H9 (cell line): ENCODE measurements at regions not wholly inside any gene's neighbourhood (a gene's known extent, or its start where the extent isn't known, plus 50 kb on each side); places are given as distances from the start of the nearest gene placed in this dataset.

ENCODE experiments used
- DNase-seq: peaks from one replicate; pipeline ENCODE4 v3.0.0-alpha.2; 2017
- H2AFZ ChIP-seq: one replicate; pipeline ENCODE4 v1.6.1; 2013; ENCODE audit warnings: mild to moderate bottlenecking, low read length, control low read depth, moderate library complexity
- H2AK5ac ChIP-seq: 2 replicates; pipeline ENCODE4 v1.6.1; 2013; ENCODE audit warnings: low read length, control low read depth, mixed read lengths; ENCODE audit not compliant: insufficient read length
- H2BK120ac ChIP-seq: one replicate; pipeline ENCODE4 v1.6.1; 2013; ENCODE audit warnings: low read depth, mild to moderate bottlenecking, low read length, control low read depth, inconsistent platforms; ENCODE audit not compliant: poor library complexity, severe bottlenecking
- H2BK12ac ChIP-seq: 2 replicates; pipeline ENCODE4 v1.6.1; 2013; ENCODE audit warnings: low read length, control low read depth, mixed read lengths, low read depth; ENCODE audit not compliant: insufficient read length
- H2BK15ac ChIP-seq: 2 replicates; pipeline ENCODE4 v1.6.1; 2013; ENCODE audit warnings: low read depth, low read length, control low read depth
- H2BK20ac ChIP-seq: one replicate; pipeline ENCODE4 v1.6.1; 2013; ENCODE audit warnings: low read depth, mild to moderate bottlenecking, low read length, control low read depth, inconsistent platforms; ENCODE audit not compliant: poor library complexity, severe bottlenecking
- H2BK5ac ChIP-seq: 2 replicates; pipeline ENCODE4 v1.6.1; 2013; ENCODE audit warnings: low read length, control low read depth, mixed read lengths; ENCODE audit not compliant: insufficient read length
- H3K14ac ChIP-seq: 2 replicates; pipeline ENCODE4 v1.6.1; 2013; ENCODE audit warnings: low read length, control low read depth; ENCODE audit not compliant: insufficient read depth
- H3K18ac ChIP-seq: 2 replicates; pipeline ENCODE4 v1.6.1; 2013; ENCODE audit warnings: low read depth, mild to moderate bottlenecking, mixed read lengths, low read length, control low read depth; ENCODE audit not compliant: insufficient read length
- H3K23ac ChIP-seq: 2 replicates; pipeline ENCODE4 v1.6.1; 2013; ENCODE audit warnings: low read length, control low read depth, mixed read lengths, low read depth; ENCODE audit not compliant: insufficient read length
- H3K23me2 ChIP-seq: 2 replicates; pipeline ENCODE4 v1.6.1; 2013; ENCODE audit warnings: low read depth, mild to moderate bottlenecking, mixed read lengths, low read length, control low read depth; ENCODE audit not compliant: insufficient read length, poor library complexity, severe bottlenecking
- H3K27ac ChIP-seq: 2 replicates; pipeline ENCODE4 v1.5.1; 2013; ENCODE audit warnings: low read length, control low read depth, mixed read lengths, low read depth; ENCODE audit not compliant: insufficient read length
- H3K27me3 ChIP-seq: 2 replicates; pipeline ENCODE4 v1.6.1; 2013; ENCODE audit warnings: low read length, control low read depth, inconsistent platforms; ENCODE audit not compliant: insufficient read depth
- H3K4ac ChIP-seq: 2 replicates; pipeline ENCODE4 v1.6.1; 2013; ENCODE audit warnings: low read depth, mild to moderate bottlenecking, control low read depth, inconsistent platforms, low read length, moderate library complexity
- H3K4me1 ChIP-seq: 2 replicates; pipeline ENCODE4 v1.6.1; 2013; ENCODE audit warnings: low read length, control low read depth, inconsistent platforms; ENCODE audit not compliant: insufficient read depth
- H3K4me2 ChIP-seq: 2 replicates; pipeline ENCODE4 v1.6.1; 2013; ENCODE audit warnings: low read length, control low read depth, mixed read lengths; ENCODE audit not compliant: insufficient read length, insufficient read depth
- H3K56ac ChIP-seq: 2 replicates; pipeline ENCODE4 v1.6.1; 2013; ENCODE audit warnings: low read depth, mild to moderate bottlenecking, mixed read lengths, low read length, control low read depth; ENCODE audit not compliant: insufficient read length
- H3K79me1 ChIP-seq: 2 replicates; pipeline ENCODE4 v1.6.1; 2013; ENCODE audit warnings: low read depth, mild to moderate bottlenecking, moderate library complexity, low read length, control low read depth, inconsistent platforms; ENCODE audit not compliant: insufficient read depth, poor library complexity, severe bottlenecking
- H3K79me2 ChIP-seq: 2 replicates; pipeline ENCODE4 v1.6.1; 2013; ENCODE audit warnings: low read length, control low read depth, inconsistent platforms; ENCODE audit not compliant: insufficient read depth
- H3K9ac ChIP-seq: 2 replicates; pipeline ENCODE4 v1.6.1; 2013; ENCODE audit warnings: low read length, control low read depth, mixed read lengths; ENCODE audit not compliant: insufficient read length; ENCODE audit errors: extremely low read depth
- H3K9me3 ChIP-seq: one replicate; pipeline ENCODE4 v1.6.1; 2013; ENCODE audit warnings: low read depth, low read length, inconsistent platforms; ENCODE audit not compliant: control insufficient read depth
- H3T11ph ChIP-seq: one replicate; pipeline ENCODE4 v1.6.1; 2013; ENCODE audit warnings: mild to moderate bottlenecking, low read length, control low read depth, inconsistent platforms
- H4K20me1 ChIP-seq: one replicate; pipeline ENCODE4 v1.6.1; 2013; ENCODE audit not compliant: control insufficient read depth, insufficient read length, insufficient read depth
- H4K5ac ChIP-seq: 2 replicates; pipeline ENCODE4 v1.6.1; 2013; ENCODE audit warnings: low read depth, mild to moderate bottlenecking, mixed read lengths, low read length, control low read depth; ENCODE audit not compliant: insufficient read length
- H4K8ac ChIP-seq: replicated peaks from 2 replicates; pipeline ENCODE4 v1.6.1; 2013; ENCODE audit warnings: low read length, control low read depth, mixed read lengths, low read depth; ENCODE audit not compliant: insufficient read length
- H4K91ac ChIP-seq: 2 replicates; pipeline ENCODE4 v1.6.1; 2013; ENCODE audit warnings: low read depth, mild to moderate bottlenecking, moderate library complexity, mixed read lengths, low read length, control low read depth; ENCODE audit not compliant: insufficient read length
- H3K27ac Mint-ChIP-seq, 3 experiments: 2 replicates in 2 of 3; 3 replicates in 1 of 3; pipeline ENCODE4 v1.8.0; 2020 to 2021; ENCODE audit warnings: mixed read lengths in 3 of 3, mild to moderate bottlenecking in 1 of 3, moderate library complexity in 1 of 3
- H3K27me3 Mint-ChIP-seq: 2 replicates; pipeline ENCODE4 v1.8.0; 2021; ENCODE audit warnings: low read depth, mild to moderate bottlenecking, moderate library complexity, mixed read lengths
- H3K36me3 Mint-ChIP-seq, 3 experiments: 2 replicates in 2 of 3; 3 replicates in 1 of 3; pipeline ENCODE4 v1.8.0; 2020 to 2021; ENCODE audit warnings: low read depth in 3 of 3, mixed read lengths in 3 of 3; ENCODE audit not compliant: insufficient read depth in 1 of 3
- H3K4me1 Mint-ChIP-seq, 2 experiments: 2 replicates each; pipeline ENCODE4 v1.8.0; 2020; ENCODE audit warnings: mixed read lengths in 2 of 2
- H3K4me3 Mint-ChIP-seq, 2 experiments: 2 replicates in 1 of 2; 3 replicates in 1 of 2; pipeline ENCODE4 v1.8.0; 2020 to 2021; ENCODE audit warnings: mild to moderate bottlenecking in 2 of 2, mixed read lengths in 2 of 2, moderate library complexity in 1 of 2
- H3K9me3 Mint-ChIP-seq, 2 experiments: 2 replicates in 1 of 2; 3 replicates in 1 of 2; pipeline ENCODE4 v1.8.0; 2020; ENCODE audit warnings: mild to moderate bottlenecking in 2 of 2, mixed read lengths in 2 of 2, moderate library complexity in 1 of 2
- CTCF ChIP-seq: fragments of 200-600 bp; sonication (generic); conservative IDR thresholded peaks from 3 replicates; pipeline ENCODE4 v1.8.0; 2021; ENCODE audit warnings: antibody characterized with exemption, mild to moderate bottlenecking
- WGBS: extraction: QIAGEN DNeasy Blood & Tissue Kit; methylation state at CpG from one replicate; pipeline ENCODE4 v1.1.7; 2013; ENCODE audit warnings: missing lambda C conversion rate, low lambda C conversion rate, mixed read lengths; ENCODE audit not compliant: insufficient read length; ENCODE audit errors: extremely low coverage; 5-methylcytosine and 5-hydroxymethylcytosine counted together

- Histone ChIP-seq H3K79me2 (no peaks in the 10 kb centered on the region), H3K56ac (no peak overlapping the region), H4K5ac (no peak overlapping the region), H3K14ac (no peak overlapping the region), H3K79me1 (no peaks in the 10 kb centered on the region), H4K8ac (no peak overlapping the region), H3K27ac (no peak overlapping the region), H2BK12ac (no peak overlapping the region), H3K9me3 (no peaks in the 10 kb centered on the region), H3K27me3 (no peaks in the 10 kb centered on the region), H3K23ac (no peak overlapping the region), H3K4ac (no peak overlapping the region), H3K4me2 (no peak overlapping the region), H3K9ac (no peak overlapping the region), H4K20me1 (no peaks in the 10 kb centered on the region), H2BK15ac (no peak overlapping the region), H3K18ac (no peak overlapping the region), H3K4me1 (no peaks in the 10 kb centered on the region), H2AK5ac (no peak overlapping the region), H3K23me2 (no peaks in the 10 kb centered on the region), H2BK5ac (no peak overlapping the region), H3T11ph (no peak overlapping the region), H2BK20ac (no peak overlapping the region), H2BK120ac (no peak overlapping the region), H4K91ac (no peak overlapping the region), H2AFZ (no peak overlapping the region)
- Mint-ChIP-seq H3K27ac (no peak overlapping the region), H3K4me1 (no peaks in the 10 kb centered on the region), H3K9me3 (no peaks in the 10 kb centered on the region), H3K27me3 (no peaks in the 10 kb centered on the region), H3K36me3 (no peaks in the 10 kb centered on the region), H3K4me3 (no peak overlapping the region)
- no peak for DNase-seq
- no CpG with 5 or more reads among the region's 1 CpG for WGBS
- TF ChIP-seq CTCF = no peak
These were observed 343.4 kb downstream of the GXYLT1 start for GRCh38 chr12:41801261-41801660.
